Cardiac fibroblast (primary cell): ENCODE measurements at regions not wholly inside any gene's neighbourhood (a gene's known extent, or its start where the extent isn't known, plus 50 kb on each side); places are given as distances from the start of the nearest gene placed in this dataset.
"Not testable (repeated sequence)": the region's sequence is repeated elsewhere in the genome, so short reads cannot be mapped to it uniquely, and the experiment has no call there.

Source experiments
- DNase-seq, 2 donors: peaks; one replicate each; pipeline versions ENCODE4 v3.0.0 to v3.0.0-alpha.2; 2010; ENCODE audit warnings: low read depth in 2 of 2
- H3K4me3 ChIP-seq, 2 donors: replicated peaks in 1 of 2; 1 replicate in 1 of 2; 2 replicates in 1 of 2; pipeline ENCODE4 v1.5.1; 2011; ENCODE audit warnings: low read depth in 2 of 2, low read length in 2 of 2, mild to moderate bottlenecking in 2 of 2, moderate library complexity in 1 of 2
- CTCF ChIP-seq: IDR thresholded peaks from one replicate; pipeline ENCODE4 v1.5.1; 2011; ENCODE audit warnings: low read depth, mild to moderate bottlenecking, low read length, inconsistent platforms

DNA sequence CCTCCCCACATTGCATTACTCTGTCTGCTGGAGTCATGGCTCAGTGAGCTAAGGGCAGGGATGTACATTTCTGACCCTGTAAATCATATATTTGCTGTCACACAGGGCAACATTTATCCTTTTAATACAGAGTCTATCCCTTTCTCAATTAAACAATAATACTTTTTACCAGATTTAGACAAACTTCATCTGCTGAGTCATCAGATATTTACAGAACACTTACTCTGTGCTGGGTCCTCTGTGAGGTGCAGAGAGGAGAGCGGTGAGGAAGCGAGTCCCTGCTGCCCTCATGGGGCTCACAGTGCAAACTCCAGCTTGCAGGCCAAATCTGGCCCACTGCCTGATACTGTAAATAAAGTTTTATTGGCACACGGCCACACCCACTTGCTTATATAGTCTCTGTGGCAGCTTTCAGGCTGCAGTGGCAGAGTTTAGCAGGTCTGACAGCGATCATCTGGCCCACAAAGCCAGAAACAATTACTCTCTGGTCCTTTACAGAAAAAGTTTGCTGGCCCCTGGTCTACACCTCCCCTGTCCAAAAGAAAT, 144.5 kb downstream of the CDH26 start:
- no peak for DNase-seq
- TF ChIP-seq CTCF, result no peak
- H3K4me3 ChIP-seq, result no peak overlapping the region

DNA sequence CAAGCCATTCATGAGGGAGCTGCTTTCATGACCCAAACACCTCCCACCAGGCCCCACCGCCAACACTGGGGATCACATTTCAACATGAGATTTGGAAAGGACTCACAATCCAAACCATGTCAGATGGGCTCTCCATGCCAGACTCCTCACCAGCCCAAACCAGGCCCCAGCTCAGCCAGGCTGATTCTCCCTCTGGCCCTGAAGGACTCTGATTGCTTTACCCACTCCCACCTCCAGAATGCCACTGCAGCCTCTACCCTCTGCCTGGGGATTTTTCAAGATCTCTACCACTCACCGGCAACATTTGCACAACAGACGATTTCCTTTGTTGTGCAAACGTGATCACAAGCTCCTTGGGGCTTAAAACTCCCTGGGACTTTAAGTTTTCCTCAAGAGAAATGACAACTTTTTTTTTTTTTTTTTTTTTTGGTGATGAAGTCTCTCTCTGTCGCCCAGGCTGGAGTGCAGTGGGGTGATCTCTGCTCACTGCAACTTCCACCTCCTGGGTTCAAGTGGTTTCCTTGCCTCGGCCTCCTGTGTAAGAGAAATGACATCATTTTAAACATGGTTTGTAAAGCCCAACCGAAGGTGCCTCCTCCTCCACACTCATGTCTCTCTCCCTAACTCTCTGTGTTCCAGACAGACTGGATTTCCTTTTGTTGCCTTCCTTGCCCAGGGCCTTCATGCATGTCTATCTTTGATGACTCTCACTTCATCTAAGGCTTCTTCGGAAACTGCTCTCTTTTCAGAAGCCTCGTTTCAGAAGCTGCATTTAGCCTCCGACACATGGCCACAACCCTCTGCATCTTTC, 147.0 kb downstream of the CDH26 start:
- no peak overlapping the region for H3K4me3 ChIP-seq
- no peak for DNase-seq
- TF ChIP-seq CTCF, result no peak

DNA sequence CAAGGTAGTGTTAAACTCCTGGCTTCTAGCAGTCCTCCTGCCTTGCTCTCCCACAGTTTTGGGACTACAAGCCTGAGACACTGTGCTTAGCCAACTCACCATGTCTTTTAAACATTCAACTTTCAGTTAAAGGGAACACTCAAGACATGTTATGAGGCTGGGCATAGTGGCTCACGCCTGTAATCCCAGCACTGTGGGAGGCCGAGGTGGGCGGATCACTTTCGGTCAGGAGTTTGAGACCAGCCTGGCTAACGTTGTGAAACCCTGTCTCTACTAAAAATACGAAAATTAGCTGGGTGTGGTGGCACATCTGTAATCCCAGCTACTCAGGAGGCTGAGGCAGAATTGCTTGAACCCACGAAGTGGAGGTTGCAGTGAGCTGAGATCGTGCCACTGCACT, 148.0 kb downstream of the CDH26 start:
- not testable (repeated sequence) for DNase-seq, H3K4me3 ChIP-seq

GRCh38 chr20:60107621-60108390, 149.6 kb downstream of the CDH26 start:
- DNase-seq, result no peak
- TF ChIP-seq CTCF, result no peak
- no peak overlapping the region for H3K4me3 ChIP-seq

- no peak for DNase-seq
- no peak overlapping the region for H3K4me3 ChIP-seq
- TF ChIP-seq CTCF, result no peak
These were observed 150.2 kb downstream of the CDH26 start for GRCh38 chr20:60108397-60108796.

DNA sequence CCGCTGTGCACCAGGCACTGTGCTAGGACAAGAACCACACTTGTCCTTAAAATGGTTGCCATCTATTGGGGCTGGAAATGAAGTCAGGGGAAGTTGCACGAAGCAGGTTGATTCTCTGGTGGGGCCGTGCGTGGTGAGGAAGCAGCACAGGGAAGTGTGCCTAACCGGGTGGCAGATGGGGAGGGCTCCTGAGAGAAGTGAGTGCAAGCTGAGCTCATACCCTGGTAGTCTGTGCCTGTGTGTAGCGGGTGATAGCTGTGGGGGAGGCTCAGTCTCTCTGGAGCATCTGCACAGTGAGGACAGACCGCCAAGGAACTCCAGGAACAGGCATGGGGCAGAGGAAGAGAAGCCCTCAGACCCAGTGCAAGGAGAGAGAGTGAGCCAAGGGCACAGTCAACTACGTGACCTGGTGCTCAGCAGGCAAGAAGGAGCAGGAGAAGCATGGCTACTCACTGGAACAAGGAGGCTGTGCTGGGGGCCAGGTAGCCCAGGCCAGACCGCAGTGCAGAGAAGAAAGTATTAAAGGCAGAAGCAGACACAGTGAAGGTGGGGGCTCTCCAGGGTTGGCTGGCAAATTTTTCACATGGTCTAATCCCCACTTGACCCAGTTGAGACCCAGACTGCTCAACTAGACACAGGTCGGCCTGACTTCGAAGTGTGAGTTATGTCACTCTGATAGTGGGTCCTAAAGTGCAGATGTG, 155.0 kb downstream of the CDH26 start:
- DNase-seq, result no peak
- no peak for TF ChIP-seq CTCF
- H3K4me3 ChIP-seq, result no peak overlapping the region

GRCh38 chr20:60113771-60114170, 155.5 kb downstream of the CDH26 start:
- TF ChIP-seq CTCF, result no peak
- no peak overlapping the region for H3K4me3 ChIP-seq
- no peak for DNase-seq
